ENCODE measurements at regions not wholly inside any gene's neighbourhood (a gene's known extent, or its start where the extent isn't known, plus 50 kb on each side); places are given as distances from the start of the nearest gene placed in this dataset.
A peak's percentile ranks its signal among the peaks of the same experiment; 100 is the strongest.

- no peak for DNase-seq
These were observed 134.4 kb downstream of the CTTN start for GRCh38 chr11:70532731-70533130.

GRCh38 chr11:70535191-70535971 is 137.1 kb downstream of the CTTN start:
- no peak for DNase-seq

GRCh38 chr11:70536051-70536877 is 137.9 kb downstream of the CTTN start:
- no peak for DNase-seq

GRCh38 chr11:70537576-70538571 is 139.5 kb downstream of the CTTN start:
- DNase-seq = no peak

- DNase-seq = no peak
These were observed 140.5 kb downstream of the CTTN start for GRCh38 chr11:70538641-70539359.

GRCh38 chr11:70539360-70540095 is 141.2 kb downstream of the CTTN start:
- DNase-seq = no peak

GRCh38 chr11:70540196-70540595 is 141.9 kb downstream of the CTTN start:
- DNase-seq = no peak

- DNase-seq = no peak
These were observed 142.8 kb downstream of the CTTN start for GRCh38 chr11:70541176-70541575.

- DNase-seq = no peak
These were observed 143.4 kb downstream of the CTTN start for GRCh38 chr11:70541699-70542098.

GRCh38 chr11:70542406-70542805 is 144.1 kb downstream of the CTTN start:
- DNase-seq = no peak

- DNase-seq = no peak
These were observed 144.5 kb downstream of the CTTN start for GRCh38 chr11:70542811-70543210.

- no peak for DNase-seq
These were observed 145.3 kb downstream of the CTTN start for GRCh38 chr11:70543611-70544010.

GRCh38 chr11:70544067-70544773 is 145.9 kb downstream of the CTTN start:
- no peak for DNase-seq

GRCh38 chr11:70544774-70545609 is 146.7 kb downstream of the CTTN start:
- peak in 14 of 56 donors; percentile 5 to 39 (median 24) for DNase-seq

- no peak for DNase-seq
These were observed 147.2 kb downstream of the CTTN start for GRCh38 chr11:70545610-70545912.

GRCh38 chr11:70546191-70546940 is 148.0 kb downstream of the CTTN start:
- DNase-seq = no peak

- no peak for DNase-seq
These were observed 149.1 kb downstream of the CTTN start for GRCh38 chr11:70547386-70547785.
